WTC11 (cell line): ENCODE measurements at regions not wholly inside any gene's neighbourhood (a gene's known extent, or its start where the extent isn't known, plus 50 kb on each side); places are given as distances from the start of the nearest gene placed in this dataset.

ENCODE experiments used
- ATAC-seq: fragments of 200-7000 bp; cut with Tn5 transposase; 2 replicates; pipeline ENCODE4 v1.10.0; 2021; ENCODE audit warnings: mild to moderate bottlenecking, moderate library complexity
- CTCF ChIA-PET: fragments of 300-600 bp; sonication (Branson Sonifier 250); formaldehyde crosslinking; loops from one replicate; lab custom pipeline; 2021; ENCODE audit warnings: antibody characterized with exemption; lab: Charles Lee
- POLR2A ChIA-PET: fragments of 350-600 bp; sonication (Branson Sonifier 250); formaldehyde crosslinking; loops from one replicate; lab custom pipeline; 2021; ENCODE audit warnings: antibody characterized with exemption; lab: Charles Lee
- DNase-seq: peaks from one replicate; pipeline ENCODE4 v3.0.0; 2021; ENCODE audit warnings: low spot score
- H3K27ac Mint-ChIP-seq: 2 replicates; pipeline ENCODE4 v1.8.0; 2021; ENCODE audit warnings: mixed read lengths
- H3K27me3 Mint-ChIP-seq: 2 replicates; pipeline ENCODE4 v1.8.0; 2021; ENCODE audit warnings: low read depth, mild to moderate bottlenecking, moderate library complexity, mixed read lengths
- H3K36me3 Mint-ChIP-seq: 2 replicates; pipeline ENCODE4 v1.8.0; 2021; ENCODE audit warnings: mixed read lengths
- H3K4me1 Mint-ChIP-seq: 2 replicates; pipeline ENCODE4 v1.8.0; 2022; ENCODE audit warnings: mixed read lengths
- H3K4me3 Mint-ChIP-seq: 2 replicates; pipeline ENCODE4 v1.8.0; 2021; ENCODE audit warnings: mild to moderate bottlenecking, moderate library complexity, mixed read lengths
- H3K9me3 Mint-ChIP-seq: 2 replicates; pipeline ENCODE4 v1.8.0; 2021; ENCODE audit warnings: mixed read lengths
- AR ChIP-seq: fragments of 250-450 bp; sonication (Bioruptor Pico); IDR thresholded peaks from 2 replicates; pipeline ENCODE4 v1.9.0; 2021; ENCODE audit warnings: mild to moderate bottlenecking
- ATF2 ChIP-seq: sonication (generic); formaldehyde crosslinking; IDR thresholded peaks from 2 replicates; pipeline ENCODE4 v1.8.1; 2022; ENCODE audit warnings: low read depth, missing genetic modification reagents, borderline replicate concordance
- E2F1 ChIP-seq: sonication (generic); formaldehyde crosslinking; IDR thresholded peaks from 2 replicates; pipeline ENCODE4 v1.8.0; 2022; ENCODE audit warnings: mild to moderate bottlenecking, missing genetic modification reagents
- E2F5 ChIP-seq: sonication (generic); formaldehyde crosslinking; IDR thresholded peaks from 2 replicates; pipeline ENCODE4 v1.8.1; 2022; ENCODE audit warnings: mild to moderate bottlenecking, moderate library complexity, missing genetic modification reagents
- ESRRA ChIP-seq: sonication (generic); formaldehyde crosslinking; IDR thresholded peaks from 2 replicates; pipeline ENCODE4 v1.8.1; 2022; ENCODE audit warnings: mild to moderate bottlenecking, missing genetic modification reagents, borderline replicate concordance
- HMGA2 ChIP-seq: fragments of 250-450 bp; sonication (Bioruptor Pico); IDR thresholded peaks from 2 replicates; pipeline ENCODE4 v1.4.0; 2021; ENCODE audit warnings: mild to moderate bottlenecking, moderate library complexity
- KAT7 ChIP-seq: sonication (generic); formaldehyde crosslinking; IDR thresholded peaks from 2 replicates; pipeline ENCODE4 v1.8.1; 2023; ENCODE audit warnings: missing genetic modification reagents, mild to moderate bottlenecking, borderline replicate concordance
- MLX ChIP-seq: sonication (generic); formaldehyde crosslinking; IDR thresholded peaks from 2 replicates; pipeline ENCODE4 v1.8.1; 2023; ENCODE audit warnings: mild to moderate bottlenecking, missing genetic modification reagents, moderate library complexity
- MXD4 ChIP-seq: fragments of 250-450 bp; sonication (Bioruptor Pico); IDR thresholded peaks from 2 replicates; pipeline ENCODE4 v1.8.0; 2021; ENCODE audit warnings: mild to moderate bottlenecking, moderate library complexity, borderline replicate concordance
- NFYB ChIP-seq: sonication (generic); formaldehyde crosslinking; conservative IDR thresholded peaks from 2 replicates; pipeline ENCODE4 v1.8.0; 2022; ENCODE audit warnings: low read depth, missing genetic modification reagents
- RELA ChIP-seq: sonication (generic); formaldehyde crosslinking; IDR thresholded peaks from 2 replicates; pipeline ENCODE4 v1.8.1; 2022; ENCODE audit warnings: missing genetic modification reagents, mild to moderate bottlenecking, borderline replicate concordance
- RORB ChIP-seq: fragments of 250-450 bp; sonication (Bioruptor Pico); IDR thresholded peaks from 2 replicates; pipeline ENCODE4 v1.9.0; 2021; ENCODE audit warnings: mild to moderate bottlenecking
- TEAD1 ChIP-seq: sonication (generic); formaldehyde crosslinking; IDR thresholded peaks from 2 replicates; pipeline ENCODE4 v1.8.0; 2022; ENCODE audit warnings: mild to moderate bottlenecking, missing genetic modification reagents
- ZBTB21 ChIP-seq: sonication (generic); formaldehyde crosslinking; IDR thresholded peaks from 2 replicates; pipeline ENCODE4 v1.8.1; 2023; ENCODE audit warnings: mild to moderate bottlenecking, missing genetic modification reagents, borderline replicate concordance
- ZNF121 ChIP-seq: sonication (generic); formaldehyde crosslinking; IDR thresholded peaks from 2 replicates; pipeline ENCODE4 v1.8.0; 2023; ENCODE audit warnings: missing genetic modification reagents
- ZNF396 ChIP-seq: fragments of 250-450 bp; sonication (Bioruptor Pico); IDR thresholded peaks from 2 replicates; pipeline ENCODE4 v1.8.0; 2021; ENCODE audit warnings: mild to moderate bottlenecking, moderate library complexity, borderline replicate concordance
- ZNF416 ChIP-seq: fragments of 250-450 bp; sonication (Bioruptor Pico); IDR thresholded peaks from 2 replicates; pipeline ENCODE4 v1.9.0; 2021; ENCODE audit warnings: mild to moderate bottlenecking, inconsistent platforms
- ZNF423 ChIP-seq: fragments of 250-450 bp; sonication (Bioruptor Pico); IDR thresholded peaks from 2 replicates; pipeline ENCODE4 v2.1.2; 2022; ENCODE audit warnings: mild to moderate bottlenecking, moderate library complexity
- ZNF425 ChIP-seq: fragments of 250-450 bp; sonication (Bioruptor Pico); conservative IDR thresholded peaks from 2 replicates; pipeline ENCODE4 v1.9.0; 2021; ENCODE audit warnings: mild to moderate bottlenecking

GRCh38 chr10:33487014-33487776, 152.7 kb upstream of the NRP1 start:
- Mint-ChIP-seq H3K9me3 (no peaks in the 10 kb centered on the region), H3K36me3 (no peaks in the 10 kb centered on the region), H3K4me3 (no peak overlapping the region), H3K4me1 (peaks cover 42% of the 10 kb centered on the region), H3K27me3 (peaks cover 6% of the 10 kb centered on the region), H3K27ac (no peak overlapping the region)
- ATAC-seq (no peak; the same call in 1 of the 2 replicates), DNase-seq (no peak)
- CTCF ChIA-PET: no interaction called here
- TF ChIP-seq ZNF416: no peak
- TF ChIP-seq HMGA2 (CRISPR knock-in tag): 0 out of 2 replicates have a peak, but pooled peaks have one; percentile 18
- POLR2A ChIA-PET: no interaction called here

GRCh38 chr10:33485276-33485675, 150.8 kb upstream of the NRP1 start:
- POLR2A ChIA-PET: no interaction called here
- peaks cover 42% of the 10 kb centered on the region for H3K4me1 Mint-ChIP-seq
- no peak for DNase-seq

More at GRCh38 chr10:33485276-33485675, 150.8 kb upstream of the NRP1 start:
- no peak for TF ChIP-seq NFYB (CRISPR knock-in tag)
- TF ChIP-seq TEAD1: no peak
- TF ChIP-seq RORB (CRISPR knock-in tag): no peak
- no peak for TF ChIP-seq RELA (CRISPR knock-in tag)
- TF ChIP-seq MXD4 (CRISPR knock-in tag): no peak
- TF ChIP-seq ESRRA (CRISPR knock-in tag): no peak
- no peak for TF ChIP-seq E2F5
- TF ChIP-seq ZNF425 (CRISPR knock-in tag): no peak
- TF ChIP-seq ZBTB21 (CRISPR knock-in tag): no peak
- no peak for TF ChIP-seq E2F1 (CRISPR knock-in tag)
- TF ChIP-seq ATF2: no peak
- TF ChIP-seq ZNF121: no peak
- no peak for TF ChIP-seq ZNF396 (CRISPR knock-in tag)
- no peak for TF ChIP-seq MLX (CRISPR knock-in tag)
- TF ChIP-seq KAT7: no peak
- no peak for TF ChIP-seq ZNF423 (CRISPR knock-in tag)
- no peak for TF ChIP-seq AR
- peak; percentile 46 for ATAC-seq
- Mint-ChIP-seq H3K27me3 (peaks cover 6% of the 10 kb centered on the region; the same call in 1 of the 2 replicates), H3K4me3 (no peak overlapping the region), H3K36me3 (peaks cover 13% of the 10 kb centered on the region), H3K9me3 (peaks cover 14% of the 10 kb centered on the region), H3K27ac (peak overlapping the region; percentile 67; the same call in 1 of the 2 replicates)
- CTCF ChIA-PET: no interaction called here
